ENCODE measurements at regions not wholly inside any gene's neighbourhood (a gene's known extent, or its start where the extent isn't known, plus 50 kb on each side); places are given as distances from the start of the nearest gene placed in this dataset.

- in situ Hi-C loops (cut with HindIII; ENCODE audit: low sequenced_read_pairs) = no loop called here
- no peak for DNase-seq (ENCODE audit: low spot score)
These were observed 1268.1 kb upstream of the USP15 start for GRCh38 chr12:60992087-60992486.

DNA sequence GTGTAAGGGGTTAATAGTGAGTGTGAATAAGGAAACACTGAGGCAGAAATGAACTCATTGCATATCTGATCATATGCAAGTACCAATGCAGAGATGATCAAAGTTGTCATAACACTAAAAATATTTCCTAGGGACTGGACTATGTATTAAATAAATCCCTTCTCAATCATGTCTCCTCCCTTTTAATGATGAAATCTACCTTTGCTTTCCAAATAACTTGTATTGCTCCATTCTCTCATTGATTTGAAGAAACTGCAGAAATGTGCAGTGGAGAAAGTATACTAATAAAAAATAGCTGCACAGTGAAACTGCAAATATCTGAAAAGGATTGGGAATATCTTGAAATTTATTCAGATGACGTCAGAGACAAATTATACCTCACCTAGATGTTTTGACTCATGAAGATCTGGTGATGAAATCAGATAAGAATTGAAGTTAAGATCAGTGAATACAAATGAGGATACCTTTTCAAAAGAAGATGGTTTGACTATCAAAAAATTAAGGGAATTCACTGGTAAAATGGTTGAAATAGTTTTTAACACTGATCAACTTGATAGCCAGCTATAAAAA is 1264.9 kb upstream of the USP15 start:
- in situ Hi-C loops (cut with HindIII; ENCODE audit: low sequenced_read_pairs) = no loop called here
- no peak for DNase-seq (ENCODE audit: low spot score)

DNA sequence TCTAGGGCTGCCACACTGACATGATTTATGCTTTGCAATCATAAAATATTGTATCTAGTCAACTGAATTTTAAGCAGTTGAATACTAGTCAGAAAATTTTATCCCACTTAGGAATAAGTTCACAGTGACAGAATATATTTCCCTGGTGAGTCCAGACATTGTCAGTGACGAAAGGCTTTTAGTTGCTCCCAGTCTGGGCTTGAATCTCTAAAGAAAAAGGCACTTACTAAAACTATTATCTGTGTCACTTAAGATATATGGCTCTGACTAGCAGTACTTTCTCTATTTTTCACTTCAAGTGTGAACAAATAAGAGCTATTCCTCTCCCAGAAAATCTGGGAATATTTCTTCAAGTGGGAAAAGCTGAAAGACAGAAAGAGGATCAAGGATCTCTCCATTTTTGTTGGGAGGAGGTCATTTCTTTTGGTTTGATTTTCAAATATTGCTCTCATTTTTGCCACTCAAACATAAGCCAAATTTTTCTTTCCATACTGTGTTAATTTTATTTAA is 1262.3 kb upstream of the USP15 start:
- in situ Hi-C loops (cut with HindIII; ENCODE audit: low sequenced_read_pairs) = no loop called here
- no peak for DNase-seq (ENCODE audit: low spot score)

GRCh38 chr12:61009192-61009591 is 1251.0 kb upstream of the USP15 start:
- in situ Hi-C loops (cut with HindIII; ENCODE audit: low sequenced_read_pairs) = no loop called here
- DNase-seq (ENCODE audit: low spot score) = no peak

DNA sequence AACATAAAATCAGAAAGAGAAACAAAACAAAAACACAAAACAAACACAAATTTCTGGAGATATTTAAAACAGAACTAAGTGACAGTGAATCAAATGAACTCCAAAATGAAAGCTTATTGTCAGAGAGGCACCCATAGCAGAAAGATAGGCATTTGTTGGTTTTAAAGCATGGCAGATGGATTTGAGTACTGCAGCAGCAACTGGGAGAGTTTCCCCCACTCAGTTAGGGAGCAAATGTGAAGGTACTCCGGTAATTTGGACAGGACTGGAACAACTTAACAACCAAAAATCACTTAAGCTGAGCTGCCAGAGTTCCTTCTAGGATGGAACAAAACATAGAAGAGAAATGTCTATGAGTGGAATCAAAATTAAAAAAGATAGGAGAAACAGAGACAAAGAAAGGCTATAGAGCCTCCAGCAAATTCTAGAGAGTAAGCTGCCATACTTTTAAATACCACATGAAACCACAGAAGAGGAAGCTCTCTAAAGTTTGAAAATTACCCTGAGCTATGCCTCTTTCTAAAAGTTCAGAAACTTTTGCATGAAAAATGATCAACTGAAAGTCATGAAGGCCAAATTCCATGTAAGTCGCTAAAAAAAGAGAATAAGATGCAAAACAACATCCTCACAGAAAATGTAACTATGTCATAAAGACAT is 1248.3 kb upstream of the USP15 start:
- in situ Hi-C loops (cut with HindIII; ENCODE audit: low sequenced_read_pairs) = no loop called here
- no peak for DNase-seq (ENCODE audit: low spot score)

GRCh38 chr12:61018571-61018970 is 1241.6 kb upstream of the USP15 start:
- DNase-seq (ENCODE audit: low spot score) = no peak
- in situ Hi-C loops (cut with HindIII; ENCODE audit: low sequenced_read_pairs) = no loop called here

- no peak for DNase-seq (ENCODE audit: low spot score)
- in situ Hi-C loops (cut with HindIII; ENCODE audit: low sequenced_read_pairs) = no loop called here
These were observed 1237.0 kb upstream of the USP15 start for GRCh38 chr12:61023231-61023630.

DNA sequence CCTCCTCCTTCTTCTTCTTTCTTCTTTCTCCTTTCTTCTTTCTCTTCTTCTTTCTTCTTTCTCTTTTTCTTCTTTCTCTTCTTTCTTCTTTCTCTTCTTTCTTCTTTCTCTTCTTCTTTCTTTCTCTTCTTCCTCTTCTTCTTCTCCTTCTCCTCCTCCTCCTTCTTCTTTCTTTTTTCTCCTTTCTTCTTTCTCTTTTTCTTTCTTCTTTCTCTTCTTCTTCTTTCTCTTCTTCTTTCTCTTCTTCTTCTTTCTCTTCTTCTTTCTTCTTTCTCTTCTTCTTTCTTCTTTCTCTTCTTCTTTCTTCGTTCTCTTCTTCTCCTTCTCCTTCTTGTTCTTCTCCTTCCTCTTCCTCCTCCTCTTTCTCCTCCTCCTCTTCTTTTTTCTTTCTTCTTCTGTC is 1230.7 kb upstream of the USP15 start:
- in situ Hi-C loops (cut with HindIII; ENCODE audit: low sequenced_read_pairs) = no loop called here

GRCh38 chr12:61037792-61038191 is 1222.4 kb upstream of the USP15 start:
- in situ Hi-C loops (cut with HindIII; ENCODE audit: low sequenced_read_pairs) = no loop called here
- no peak for DNase-seq (ENCODE audit: low spot score)

More for the DNA sequence above, 1230.7 kb upstream of the USP15 start:
- no peak for DNase-seq (ENCODE audit: low spot score)

GRCh38 chr12:61043838-61044237 is 1216.4 kb upstream of the USP15 start:
- DNase-seq (ENCODE audit: low spot score) = no peak
- in situ Hi-C loops (cut with HindIII; ENCODE audit: low sequenced_read_pairs) = no loop called here

DNA sequence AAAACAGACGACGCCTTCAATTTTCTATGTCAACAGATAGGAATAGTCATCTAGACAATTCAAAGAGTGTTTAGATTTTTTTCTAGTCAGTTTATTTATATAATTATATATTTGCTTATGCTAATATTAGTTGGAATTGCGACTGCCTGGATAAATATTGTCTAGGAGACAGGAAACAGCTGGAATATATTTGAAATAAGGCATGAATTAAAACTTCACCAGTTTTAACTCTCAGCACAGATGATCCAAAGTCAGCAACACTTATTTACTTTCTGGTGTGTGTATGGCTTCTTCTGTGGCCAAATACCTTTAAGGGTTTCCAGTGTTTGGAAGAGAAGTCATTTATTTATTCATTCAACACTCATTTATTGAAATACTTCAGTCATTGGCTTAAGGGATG is 1215.4 kb upstream of the USP15 start:
- DNase-seq (ENCODE audit: low spot score) = no peak
- in situ Hi-C loops (cut with HindIII; ENCODE audit: low sequenced_read_pairs) = no loop called here

- DNase-seq (ENCODE audit: low spot score) = no peak
- in situ Hi-C loops (cut with HindIII; ENCODE audit: low sequenced_read_pairs) = no loop called here
These were observed 1189.4 kb upstream of the USP15 start for GRCh38 chr12:61070640-61071414.

GRCh38 chr12:61072717-61073116 is 1187.5 kb upstream of the USP15 start:
- DNase-seq (ENCODE audit: low spot score) = no peak
- in situ Hi-C loops (cut with HindIII; ENCODE audit: low sequenced_read_pairs) = no loop called here

- no peak for DNase-seq (ENCODE audit: low spot score)
- in situ Hi-C loops (cut with HindIII; ENCODE audit: low sequenced_read_pairs) = no loop called here
These were observed 1165.1 kb upstream of the USP15 start for GRCh38 chr12:61095111-61095510.

DNA sequence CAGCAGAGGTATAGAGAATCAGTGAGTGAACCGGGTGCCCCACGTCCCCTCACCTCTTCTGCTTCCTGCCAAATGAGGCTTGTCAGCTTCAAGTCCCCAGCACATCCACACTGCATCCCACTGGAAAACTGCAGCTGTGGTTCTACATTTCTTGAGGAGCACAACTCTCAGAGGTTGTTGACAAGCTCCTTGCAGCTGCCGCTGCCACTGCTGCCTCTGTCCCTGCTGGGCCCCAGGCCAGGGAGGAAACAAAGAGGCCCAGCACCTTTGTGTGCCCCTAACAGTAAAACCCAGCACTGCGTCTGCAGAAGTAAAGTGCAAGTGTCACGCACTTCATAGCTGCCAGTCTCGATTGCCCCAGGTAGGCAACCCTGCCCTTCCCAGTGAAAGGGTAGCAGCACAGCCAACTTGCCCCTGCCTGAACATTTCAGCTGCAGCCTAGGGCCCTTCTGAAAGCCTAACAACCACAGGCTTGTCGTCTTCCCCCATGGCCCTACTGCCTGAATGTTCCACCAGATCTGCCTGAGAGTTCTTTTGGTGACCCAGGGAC is 1162.1 kb upstream of the USP15 start:
- DNase-seq (ENCODE audit: low spot score) = no peak
- in situ Hi-C loops (cut with HindIII; ENCODE audit: low sequenced_read_pairs) = no loop called here

DNA sequence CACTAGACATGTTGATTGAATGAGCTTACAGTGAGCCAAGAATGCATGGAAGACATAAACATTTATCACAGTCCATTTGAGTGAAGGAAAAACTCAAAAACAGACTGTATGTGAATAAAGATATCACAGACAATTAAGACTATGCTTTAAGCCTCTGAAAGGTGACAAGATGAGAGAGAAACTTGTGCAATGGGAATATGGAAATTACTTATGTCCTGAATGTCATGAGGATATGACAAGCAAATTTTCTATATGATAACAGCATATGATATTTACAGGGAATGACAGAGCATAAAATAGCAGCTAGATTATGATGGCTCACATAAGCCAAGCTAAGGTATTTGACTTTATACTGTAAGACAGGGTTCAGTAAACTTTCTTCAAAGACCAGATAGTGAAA is 1153.1 kb upstream of the USP15 start:
- DNase-seq (ENCODE audit: low spot score) = no peak
- in situ Hi-C loops (cut with HindIII; ENCODE audit: low sequenced_read_pairs) = no loop called here

- no peak for DNase-seq (ENCODE audit: low spot score)
- in situ Hi-C loops (cut with HindIII; ENCODE audit: low sequenced_read_pairs) = no loop called here
These were observed 1149.0 kb upstream of the USP15 start for GRCh38 chr12:61111218-61111617.

- in situ Hi-C loops (cut with HindIII; ENCODE audit: low sequenced_read_pairs) = no loop called here
- DNase-seq (ENCODE audit: low spot score) = no peak
These were observed 1122.4 kb upstream of the USP15 start for GRCh38 chr12:61137677-61138414.

DNA sequence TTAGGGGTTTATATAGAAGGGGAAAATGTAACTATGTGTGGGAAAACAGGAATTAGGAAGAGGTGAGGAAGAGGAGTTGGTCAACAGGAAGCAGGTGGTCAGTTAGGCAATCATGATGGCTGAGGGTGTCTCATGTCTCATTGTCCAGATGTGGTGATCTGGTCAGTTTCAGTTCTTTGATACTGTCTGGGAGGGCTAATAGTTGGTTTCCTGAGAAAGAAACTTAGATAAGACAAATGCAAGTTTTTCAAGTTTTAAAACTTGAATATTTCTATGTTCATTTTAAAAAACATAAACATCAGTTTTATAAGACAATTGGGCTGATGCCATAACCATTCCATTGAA is 1121.8 kb upstream of the USP15 start:
- no peak for DNase-seq (ENCODE audit: low spot score)
- in situ Hi-C loops (cut with HindIII; ENCODE audit: low sequenced_read_pairs) = no loop called here

DNA sequence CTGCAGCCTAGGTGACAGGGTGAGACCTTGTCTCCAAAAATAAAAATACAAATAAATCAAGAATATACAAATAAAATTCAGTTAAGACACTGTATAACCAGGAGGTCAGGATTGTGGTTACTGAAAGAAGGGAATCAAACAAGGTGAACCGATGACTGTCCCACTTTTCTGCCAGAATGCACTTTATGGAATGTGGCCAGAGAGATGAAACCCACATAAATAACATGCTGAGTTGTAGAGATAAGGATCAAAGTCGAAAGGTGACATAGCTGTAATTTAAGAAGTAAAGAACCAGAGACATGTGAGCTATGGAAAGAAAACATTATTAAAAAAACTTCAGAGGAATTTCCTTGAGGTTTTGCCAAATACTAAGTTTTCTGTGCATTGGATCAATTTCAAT is 1098.2 kb upstream of the USP15 start:
- in situ Hi-C loops (cut with HindIII; ENCODE audit: low sequenced_read_pairs) = no loop called here

More for the DNA sequence above, 1098.2 kb upstream of the USP15 start:
- no peak for DNase-seq (ENCODE audit: low spot score)

Measured in G401 (cell line).